ENCODE measurements at regions not wholly inside any gene's neighbourhood (a gene's known extent, or its start where the extent isn't known, plus 50 kb on each side); places are given as distances from the start of the nearest gene placed in this dataset.

- Histone ChIP-seq H3K27ac (no peak overlapping the region), H3K36me3 (no peaks in the 10 kb centered on the region), H3K9me3 (peaks cover 0 to 35% (median 14%) of the 10 kb centered on the region in 11 donors), H3K27me3 (no peaks in the 10 kb centered on the region), H3K4me3 (no peak overlapping the region), H3K4me1 (no peaks in the 10 kb centered on the region)
- ATAC-seq: no peak
- DNase-seq: no peak
- intact Hi-C loops (cut with DNase I): no loop called here
- no peak for TF ChIP-seq CTCF (IDR thresholded peaks at IDR 0.05)
- 77% methylated on average over 2 of the region's 2 CpGs for WGBS, 2 donors
Measured at GRCh38 chr5:98354922-98355321, 418.5 kb upstream of the RGMB start.

- DNase-seq (no peak), ATAC-seq (no peak)
- intact Hi-C loops (cut with DNase I): no loop called here
- H3K4me1 ChIP-seq: no peaks in the 10 kb centered on the region
- H3K27me3 ChIP-seq: no peaks in the 10 kb centered on the region
- peaks cover 0 to 18% (median 5%) of the 10 kb centered on the region in 11 donors for H3K9me3 ChIP-seq
- TF ChIP-seq CTCF (IDR thresholded peaks at IDR 0.05): no peak
- H3K4me3 ChIP-seq: no peak overlapping the region
- H3K36me3 ChIP-seq: no peaks in the 10 kb centered on the region
- 90% methylated on average over 4 of the region's 4 CpGs for WGBS, 2 donors
- no peak overlapping the region for H3K27ac ChIP-seq
Measured at GRCh38 chr5:98360548-98360947, 412.9 kb upstream of the RGMB start.

GRCh38 chr5:98363157-98363556, 410.3 kb upstream of the RGMB start:
- DNase-seq (no peak), ATAC-seq (no peak)
- H3K27ac ChIP-seq: no peak overlapping the region
- no peak for TF ChIP-seq CTCF (IDR thresholded peaks at IDR 0.05)
- H3K4me1 ChIP-seq: no peaks in the 10 kb centered on the region
- 88 to 89% methylated on average over 5 of the region's 5 CpGs for WGBS, 2 donors
- intact Hi-C loops (cut with DNase I): no loop called here
- no peaks in the 10 kb centered on the region for H3K27me3 ChIP-seq
- H3K36me3 ChIP-seq: no peaks in the 10 kb centered on the region
- peaks cover 0 to 18% (median 5%) of the 10 kb centered on the region in 11 donors for H3K9me3 ChIP-seq
- H3K4me3 ChIP-seq: no peak overlapping the region

- H3K36me3 ChIP-seq: no peaks in the 10 kb centered on the region
- no peak overlapping the region for H3K4me3 ChIP-seq
- H3K27ac ChIP-seq: no peak overlapping the region
- peaks cover 0 to 7% (median 0%) of the 10 kb centered on the region in 11 donors for H3K9me3 ChIP-seq
- no peak for DNase-seq
- intact Hi-C loops (cut with DNase I): no loop called here
- WGBS, 2 donors: 57 to 80% methylated on average over 2 of the region's 2 CpGs
- H3K4me1 ChIP-seq: no peaks in the 10 kb centered on the region
- no peaks in the 10 kb centered on the region for H3K27me3 ChIP-seq
- TF ChIP-seq CTCF (IDR thresholded peaks at IDR 0.05): no peak
- ATAC-seq: no peak
Measured at GRCh38 chr5:98364549-98364948, 408.9 kb upstream of the RGMB start.

- Histone ChIP-seq H3K27ac (no peak overlapping the region), H3K4me1 (no peaks in the 10 kb centered on the region), H3K36me3 (no peaks in the 10 kb centered on the region), H3K4me3 (no peak overlapping the region), H3K9me3 (peaks cover 0 to 3% (median 0%) of the 10 kb centered on the region in 11 donors), H3K27me3 (no peaks in the 10 kb centered on the region)
- WGBS, 2 donors: 73 to 78% methylated on average over 2 of the region's 2 CpGs
- DNase-seq (no peak), ATAC-seq (no peak)
- intact Hi-C loops (cut with DNase I): no loop called here
- no peak for TF ChIP-seq CTCF (IDR thresholded peaks at IDR 0.05)
Measured at GRCh38 chr5:98365126-98365525, 408.3 kb upstream of the RGMB start.
